ENCODE measurements at regions not wholly inside any gene's neighbourhood (a gene's known extent, or its start where the extent isn't known, plus 50 kb on each side); places are given as distances from the start of the nearest gene placed in this dataset.
A peak's percentile ranks its signal among the peaks of the same experiment; 100 is the strongest.

DNA sequence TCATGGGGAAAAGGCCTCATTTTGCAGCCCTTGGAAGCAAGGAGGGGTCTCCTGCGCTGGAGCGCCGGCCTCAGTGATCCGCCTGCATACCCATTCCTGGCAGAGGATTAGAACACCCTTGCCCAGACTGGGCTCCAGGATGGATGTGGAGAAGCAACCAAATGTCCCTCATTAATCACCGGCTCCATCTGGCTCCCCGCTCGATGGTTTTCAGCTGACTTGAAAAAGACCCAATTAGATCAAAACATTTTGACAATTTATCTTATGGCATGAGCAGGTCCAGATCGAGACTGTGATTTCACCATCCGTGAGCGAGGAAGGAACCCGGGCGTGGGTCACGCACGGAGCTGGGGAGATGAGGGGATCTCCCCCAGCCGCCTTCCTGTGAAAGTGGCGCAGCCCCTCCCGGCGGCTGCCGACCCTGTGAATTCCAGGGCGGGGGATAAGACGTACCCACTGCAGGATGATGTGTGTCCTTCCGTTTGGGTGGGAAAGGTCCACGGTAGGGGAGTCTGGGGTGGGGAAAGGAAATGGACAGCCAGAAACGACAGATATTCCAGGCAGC lies 141.6 kb downstream of the EMX2 start:
- ChIA-PET POLR2A (interaction anchor here (0.9 kb wide), 1 partner anchor 21 kb away, joined by 3 read pairs; no protein-coding TSS in a partner anchor), CTCF (interaction anchor here (0.5 to 1.2 kb wide), 5 partner anchors 36 to 557 kb away, joined by 3 to 5 read pairs (median 3); no protein-coding TSS in a partner anchor)
- H3K27ac ChIP-seq (ENCODE audit: extremely low read depth, low read depth, low read length): no peak overlapping the region
- no peaks in the 10 kb centered on the region for H3K4me1 ChIP-seq (ENCODE audit: control insufficient read depth, insufficient read depth, low read length)
- no peaks in the 10 kb centered on the region for H3K36me3 ChIP-seq (ENCODE audit: control insufficient read depth in 2 of 2, insufficient read depth in 1 of 2, low read length in 2 of 2)
- TF ChIP-seq ZNF324 (tag by site-specific recombination; IDR thresholded peaks at IDR 0.05) (no peak), SETDB1 (IDR thresholded peaks at IDR 0.05; ENCODE audit: insufficient read length, low read length) (no peak), ZNF174 (tag by site-specific recombination; IDR thresholded peaks at IDR 0.05) (no peak), ZNF777 (tag by site-specific recombination; IDR thresholded peaks at IDR 0.05; ENCODE audit: borderline replicate concordance) (no peak), ZNF830 (tag by site-specific recombination; IDR thresholded peaks at IDR 0.05; ENCODE audit: low read depth) (no peak), OVOL3 (tag by site-specific recombination; IDR thresholded peaks at IDR 0.05) (no peak), HOXD13 (CRISPR knock-in tag; IDR thresholded peaks at IDR 0.05; ENCODE audit: borderline replicate concordance) (no peak), ZNF549 (tag by site-specific recombination; IDR thresholded peaks at IDR 0.05) (no peak), ZFP37 (tag by site-specific recombination; IDR thresholded peaks at IDR 0.05) (no peak)
- TF ChIP-seq, protein P1, sequence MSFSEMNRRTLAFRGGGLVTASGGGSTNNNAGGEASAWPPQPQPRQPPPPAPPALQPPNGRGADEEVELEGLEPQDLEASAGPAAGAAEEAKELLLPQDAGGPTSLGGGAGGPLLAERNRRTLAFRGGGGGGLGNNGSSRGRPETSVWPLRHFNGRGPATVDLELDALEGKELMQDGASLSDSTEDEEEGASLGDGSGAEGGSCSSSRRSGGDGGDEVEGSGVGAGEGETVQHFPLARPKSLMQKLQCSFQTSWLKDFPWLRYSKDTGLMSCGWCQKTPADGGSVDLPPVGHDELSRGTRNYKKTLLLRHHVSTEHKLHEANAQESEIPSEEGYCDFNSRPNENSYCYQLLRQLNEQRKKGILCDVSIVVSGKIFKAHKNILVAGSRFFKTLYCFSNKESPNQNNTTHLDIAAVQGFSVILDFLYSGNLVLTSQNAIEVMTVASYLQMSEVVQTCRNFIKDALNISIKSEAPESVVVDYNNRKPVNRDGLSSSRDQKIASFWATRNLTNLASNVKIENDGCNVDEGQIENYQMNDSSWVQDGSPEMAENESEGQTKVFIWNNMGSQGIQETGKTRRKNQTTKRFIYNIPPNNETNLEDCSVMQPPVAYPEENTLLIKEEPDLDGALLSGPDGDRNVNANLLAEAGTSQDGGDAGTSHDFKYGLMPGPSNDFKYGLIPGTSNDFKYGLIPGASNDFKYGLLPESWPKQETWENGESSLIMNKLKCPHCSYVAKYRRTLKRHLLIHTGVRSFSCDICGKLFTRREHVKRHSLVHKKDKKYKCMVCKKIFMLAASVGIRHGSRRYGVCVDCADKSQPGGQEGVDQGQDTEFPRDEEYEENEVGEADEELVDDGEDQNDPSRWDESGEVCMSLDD (tag by site-specific recombination; IDR thresholded peaks at IDR 0.05): no peak
- no peaks in the 10 kb centered on the region for H3K9me3 ChIP-seq (ENCODE audit: control insufficient read depth, insufficient read depth, low read depth, low read length)
- no peak overlapping the region for H3K4me3 ChIP-seq (ENCODE audit: low read depth, low read length)

DNA sequence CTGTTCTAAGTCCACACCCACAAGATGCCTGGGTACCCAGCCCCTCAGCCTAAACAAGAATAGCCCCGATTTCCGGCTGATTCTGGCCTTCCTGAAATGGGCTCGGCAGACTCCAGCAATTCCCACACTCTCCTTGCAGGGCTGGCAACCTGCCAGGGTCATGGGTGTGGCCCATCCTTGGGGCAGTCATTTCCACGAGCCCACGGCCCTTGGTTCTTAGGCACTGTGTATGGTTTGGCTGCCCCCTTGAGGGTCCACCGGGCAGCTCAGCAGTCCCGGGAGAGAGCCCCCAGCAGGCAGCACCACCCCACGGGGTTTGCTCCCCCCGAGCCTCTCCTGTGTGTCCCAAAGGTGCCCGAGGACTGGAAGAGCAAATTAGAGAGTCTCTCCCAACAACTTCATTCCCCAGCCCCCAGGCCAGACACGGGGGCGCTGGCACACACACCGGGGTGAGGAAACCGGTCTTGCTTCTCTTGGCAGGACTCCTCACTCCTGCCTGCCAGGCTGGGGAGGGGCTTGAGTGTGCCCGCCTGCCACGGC lies 142.2 kb downstream of the EMX2 start:
- TF ChIP-seq ZSCAN16 (tag by site-specific recombination; IDR thresholded peaks at IDR 0.05) (no peak), ZNF654 (tag by site-specific recombination; IDR thresholded peaks at IDR 0.05; ENCODE audit: low read depth) (0 out of 2 replicates have a peak, but pooled peaks have one; percentile 8), ZNF660 (tag by site-specific recombination; IDR thresholded peaks at IDR 0.05) (0 out of 2 replicates have a peak, but pooled peaks have one; percentile 50), KLF9 (tag by site-specific recombination; IDR thresholded peaks at IDR 0.05; ENCODE audit: low read depth) (peak; percentile 60; the same call in 1 of the 2 replicates), GLIS1 (tag by site-specific recombination; IDR thresholded peaks at IDR 0.05) (peak; percentile 87), ZBTB48 (tag by site-specific recombination; IDR thresholded peaks at IDR 0.05) (peak; percentile 41; the same call in 1 of the 2 replicates), GLIS2 (tag by site-specific recombination; IDR thresholded peaks at IDR 0.05) (peak; percentile 74), KLF1 (tag by site-specific recombination; IDR thresholded peaks at IDR 0.05) (peak; percentile 70)
- TF ChIP-seq, protein P2, sequence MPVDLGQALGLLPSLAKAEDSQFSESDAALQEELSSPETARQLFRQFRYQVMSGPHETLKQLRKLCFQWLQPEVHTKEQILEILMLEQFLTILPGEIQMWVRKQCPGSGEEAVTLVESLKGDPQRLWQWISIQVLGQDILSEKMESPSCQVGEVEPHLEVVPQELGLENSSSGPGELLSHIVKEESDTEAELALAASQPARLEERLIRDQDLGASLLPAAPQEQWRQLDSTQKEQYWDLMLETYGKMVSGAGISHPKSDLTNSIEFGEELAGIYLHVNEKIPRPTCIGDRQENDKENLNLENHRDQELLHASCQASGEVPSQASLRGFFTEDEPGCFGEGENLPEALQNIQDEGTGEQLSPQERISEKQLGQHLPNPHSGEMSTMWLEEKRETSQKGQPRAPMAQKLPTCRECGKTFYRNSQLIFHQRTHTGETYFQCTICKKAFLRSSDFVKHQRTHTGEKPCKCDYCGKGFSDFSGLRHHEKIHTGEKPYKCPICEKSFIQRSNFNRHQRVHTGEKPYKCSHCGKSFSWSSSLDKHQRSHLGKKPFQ (tag by site-specific recombination; IDR thresholded peaks at IDR 0.05): no peak
- TF ChIP-seq, protein P3, sequence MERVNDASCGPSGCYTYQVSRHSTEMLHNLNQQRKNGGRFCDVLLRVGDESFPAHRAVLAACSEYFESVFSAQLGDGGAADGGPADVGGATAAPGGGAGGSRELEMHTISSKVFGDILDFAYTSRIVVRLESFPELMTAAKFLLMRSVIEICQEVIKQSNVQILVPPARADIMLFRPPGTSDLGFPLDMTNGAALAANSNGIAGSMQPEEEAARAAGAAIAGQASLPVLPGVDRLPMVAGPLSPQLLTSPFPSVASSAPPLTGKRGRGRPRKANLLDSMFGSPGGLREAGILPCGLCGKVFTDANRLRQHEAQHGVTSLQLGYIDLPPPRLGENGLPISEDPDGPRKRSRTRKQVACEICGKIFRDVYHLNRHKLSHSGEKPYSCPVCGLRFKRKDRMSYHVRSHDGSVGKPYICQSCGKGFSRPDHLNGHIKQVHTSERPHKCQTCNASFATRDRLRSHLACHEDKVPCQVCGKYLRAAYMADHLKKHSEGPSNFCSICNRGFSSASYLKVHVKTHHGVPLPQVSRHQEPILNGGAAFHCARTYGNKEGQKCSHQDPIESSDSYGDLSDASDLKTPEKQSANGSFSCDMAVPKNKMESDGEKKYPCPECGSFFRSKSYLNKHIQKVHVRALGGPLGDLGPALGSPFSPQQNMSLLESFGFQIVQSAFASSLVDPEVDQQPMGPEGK (tag by site-specific recombination; IDR thresholded peaks at IDR 0.05): 0 out of 2 replicates have a peak, but pooled peaks have one; percentile 37
- TF ChIP-seq, protein P4, sequence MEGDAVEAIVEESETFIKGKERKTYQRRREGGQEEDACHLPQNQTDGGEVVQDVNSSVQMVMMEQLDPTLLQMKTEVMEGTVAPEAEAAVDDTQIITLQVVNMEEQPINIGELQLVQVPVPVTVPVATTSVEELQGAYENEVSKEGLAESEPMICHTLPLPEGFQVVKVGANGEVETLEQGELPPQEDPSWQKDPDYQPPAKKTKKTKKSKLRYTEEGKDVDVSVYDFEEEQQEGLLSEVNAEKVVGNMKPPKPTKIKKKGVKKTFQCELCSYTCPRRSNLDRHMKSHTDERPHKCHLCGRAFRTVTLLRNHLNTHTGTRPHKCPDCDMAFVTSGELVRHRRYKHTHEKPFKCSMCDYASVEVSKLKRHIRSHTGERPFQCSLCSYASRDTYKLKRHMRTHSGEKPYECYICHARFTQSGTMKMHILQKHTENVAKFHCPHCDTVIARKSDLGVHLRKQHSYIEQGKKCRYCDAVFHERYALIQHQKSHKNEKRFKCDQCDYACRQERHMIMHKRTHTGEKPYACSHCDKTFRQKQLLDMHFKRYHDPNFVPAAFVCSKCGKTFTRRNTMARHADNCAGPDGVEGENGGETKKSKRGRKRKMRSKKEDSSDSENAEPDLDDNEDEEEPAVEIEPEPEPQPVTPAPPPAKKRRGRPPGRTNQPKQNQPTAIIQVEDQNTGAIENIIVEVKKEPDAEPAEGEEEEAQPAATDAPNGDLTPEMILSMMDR (tag by site-specific recombination; IDR thresholded peaks at IDR 0.05): peak; percentile 54; the same call in 1 of the 2 replicates
- POLR2A ChIA-PET: interaction anchor here (0.5 to 0.9 kb wide), 2 partner anchors 22 to 142 kb away, joined by 3 read pairs; no protein-coding TSS in a partner anchor
- H3K4me1 ChIP-seq (ENCODE audit: control insufficient read depth, insufficient read depth, low read length): no peaks in the 10 kb centered on the region
- H3K9me3 ChIP-seq (ENCODE audit: control insufficient read depth, insufficient read depth, low read depth, low read length): no peaks in the 10 kb centered on the region
- H3K36me3 ChIP-seq (ENCODE audit: control insufficient read depth in 2 of 2, insufficient read depth in 1 of 2, low read length in 2 of 2): no peaks in the 10 kb centered on the region
- H3K27ac ChIP-seq (ENCODE audit: extremely low read depth, low read depth, low read length): no peak overlapping the region
- CTCF ChIA-PET: interaction anchor here (0.5 to 1.2 kb wide), 5 partner anchors 35 to 556 kb away, joined by 3 to 5 read pairs (median 3); no protein-coding TSS in a partner anchor
- no peak overlapping the region for H3K4me3 ChIP-seq (ENCODE audit: low read depth, low read length)
